ENCODE measurements at regions not wholly inside any gene's neighbourhood (a gene's known extent, or its start where the extent isn't known, plus 50 kb on each side); places are given as distances from the start of the nearest gene placed in this dataset.

DNA sequence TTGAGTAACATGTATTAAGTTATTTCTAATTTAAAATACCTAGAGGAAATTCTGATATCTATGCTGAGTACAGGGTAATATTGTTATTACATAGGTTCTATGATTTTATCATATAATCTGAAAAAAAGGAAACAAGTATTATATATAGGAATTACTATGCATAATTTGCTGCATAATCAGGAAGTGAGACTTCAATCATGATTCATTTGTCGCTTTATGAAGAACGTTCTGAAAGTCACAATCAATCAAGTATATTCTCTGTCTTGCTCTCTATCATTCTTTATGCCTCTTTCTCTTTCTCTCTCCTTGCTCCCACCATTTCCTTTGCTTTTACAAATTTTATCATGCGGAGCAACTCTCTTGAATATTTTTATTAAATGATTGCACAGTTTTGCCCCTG, 1130.3 kb downstream of the PLA2G4A start:
- Histone ChIP-seq H3K36me3 (ENCODE audit: insufficient read depth) (no peaks in the 10 kb centered on the region), H3K4me1 (ENCODE audit: insufficient read depth) (no peaks in the 10 kb centered on the region), H3K9me2 (ENCODE audit: insufficient read depth) (no peaks in the 10 kb centered on the region; the same call in 1 of the 2 replicates), H3F3A (replicated peaks; ENCODE audit: low read depth) (no peaks in the 10 kb centered on the region), H3K4me3 (no peak overlapping the region), H3K4me2 (no peak overlapping the region), H3K27me3 (ENCODE audit: insufficient read depth) (no peaks in the 10 kb centered on the region), H4K20me1 (replicated peaks; ENCODE audit: insufficient read depth) (no peaks in the 10 kb centered on the region), H3K79me2 (replicated peaks; ENCODE audit: insufficient read depth) (no peaks in the 10 kb centered on the region), H2AFZ (no peak overlapping the region), H3K27ac (ENCODE audit: low read depth) (no peak overlapping the region)
- TF ChIP-seq, protein P1, sequence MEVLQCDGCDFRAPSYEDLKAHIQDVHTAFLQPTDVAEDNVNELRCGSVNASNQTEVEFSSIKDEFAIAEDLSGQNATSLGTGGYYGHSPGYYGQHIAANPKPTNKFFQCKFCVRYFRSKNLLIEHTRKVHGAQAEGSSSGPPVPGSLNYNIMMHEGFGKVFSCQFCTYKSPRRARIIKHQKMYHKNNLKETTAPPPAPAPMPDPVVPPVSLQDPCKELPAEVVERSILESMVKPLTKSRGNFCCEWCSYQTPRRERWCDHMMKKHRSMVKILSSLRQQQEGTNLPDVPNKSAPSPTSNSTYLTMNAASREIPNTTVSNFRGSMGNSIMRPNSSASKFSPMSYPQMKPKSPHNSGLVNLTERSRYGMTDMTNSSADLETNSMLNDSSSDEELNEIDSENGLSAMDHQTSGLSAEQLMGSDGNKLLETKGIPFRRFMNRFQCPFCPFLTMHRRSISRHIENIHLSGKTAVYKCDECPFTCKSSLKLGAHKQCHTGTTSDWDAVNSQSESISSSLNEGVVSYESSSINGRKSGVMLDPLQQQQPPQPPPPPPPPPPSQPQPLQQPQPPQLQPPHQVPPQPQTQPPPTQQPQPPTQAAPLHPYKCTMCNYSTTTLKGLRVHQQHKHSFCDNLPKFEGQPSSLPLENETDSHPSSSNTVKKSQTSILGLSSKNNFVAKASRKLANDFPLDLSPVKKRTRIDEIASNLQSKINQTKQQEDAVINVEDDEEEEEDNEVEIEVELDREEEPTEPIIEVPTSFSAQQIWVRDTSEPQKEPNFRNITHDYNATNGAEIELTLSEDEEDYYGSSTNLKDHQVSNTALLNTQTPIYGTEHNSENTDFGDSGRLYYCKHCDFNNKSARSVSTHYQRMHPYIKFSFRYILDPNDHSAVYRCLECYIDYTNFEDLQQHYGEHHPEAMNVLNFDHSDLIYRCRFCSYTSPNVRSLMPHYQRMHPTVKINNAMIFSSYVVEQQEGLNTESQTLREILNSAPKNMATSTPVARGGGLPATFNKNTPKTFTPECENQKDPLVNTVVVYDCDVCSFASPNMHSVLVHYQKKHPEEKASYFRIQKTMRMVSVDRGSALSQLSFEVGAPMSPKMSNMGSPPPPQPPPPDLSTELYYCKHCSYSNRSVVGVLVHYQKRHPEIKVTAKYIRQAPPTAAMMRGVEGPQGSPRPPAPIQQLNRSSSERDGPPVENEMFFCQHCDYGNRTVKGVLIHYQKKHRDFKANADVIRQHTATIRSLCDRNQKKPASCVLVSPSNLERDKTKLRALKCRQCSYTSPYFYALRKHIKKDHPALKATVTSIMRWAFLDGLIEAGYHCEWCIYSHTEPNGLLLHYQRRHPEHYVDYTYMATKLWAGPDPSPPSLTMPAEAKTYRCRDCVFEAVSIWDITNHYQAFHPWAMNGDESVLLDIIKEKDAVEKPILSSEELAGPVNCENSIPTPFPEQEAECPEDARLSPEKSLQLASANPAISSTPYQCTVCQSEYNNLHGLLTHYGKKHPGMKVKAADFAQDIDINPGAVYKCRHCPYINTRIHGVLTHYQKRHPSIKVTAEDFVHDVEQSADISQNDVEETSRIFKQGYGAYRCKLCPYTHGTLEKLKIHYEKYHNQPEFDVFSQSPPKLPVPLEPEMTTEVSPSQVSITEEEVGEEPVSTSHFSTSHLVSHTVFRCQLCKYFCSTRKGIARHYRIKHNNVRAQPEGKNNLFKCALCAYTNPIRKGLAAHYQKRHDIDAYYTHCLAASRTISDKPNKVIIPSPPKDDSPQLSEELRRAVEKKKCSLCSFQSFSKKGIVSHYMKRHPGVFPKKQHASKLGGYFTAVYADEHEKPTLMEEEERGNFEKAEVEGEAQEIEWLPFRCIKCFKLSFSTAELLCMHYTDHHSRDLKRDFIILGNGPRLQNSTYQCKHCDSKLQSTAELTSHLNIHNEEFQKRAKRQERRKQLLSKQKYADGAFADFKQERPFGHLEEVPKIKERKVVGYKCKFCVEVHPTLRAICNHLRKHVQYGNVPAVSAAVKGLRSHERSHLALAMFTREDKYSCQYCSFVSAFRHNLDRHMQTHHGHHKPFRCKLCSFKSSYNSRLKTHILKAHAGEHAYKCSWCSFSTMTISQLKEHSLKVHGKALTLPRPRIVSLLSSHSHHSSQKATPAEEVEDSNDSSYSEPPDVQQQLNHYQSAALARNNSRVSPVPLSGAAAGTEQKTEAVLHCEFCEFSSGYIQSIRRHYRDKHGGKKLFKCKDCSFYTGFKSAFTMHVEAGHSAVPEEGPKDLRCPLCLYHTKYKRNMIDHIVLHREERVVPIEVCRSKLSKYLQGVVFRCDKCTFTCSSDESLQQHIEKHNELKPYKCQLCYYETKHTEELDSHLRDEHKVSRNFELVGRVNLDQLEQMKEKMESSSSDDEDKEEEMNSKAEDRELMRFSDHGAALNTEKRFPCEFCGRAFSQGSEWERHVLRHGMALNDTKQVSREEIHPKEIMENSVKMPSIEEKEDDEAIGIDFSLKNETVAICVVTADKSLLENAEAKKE (CRISPR knock-in tag; IDR thresholded peaks at IDR 0.05): no peak
- TF ChIP-seq POLR2AphosphoS5 (IDR thresholded peaks at IDR 0.05; ENCODE audit: low read depth): no peak
- TF ChIP-seq, protein P2, sequence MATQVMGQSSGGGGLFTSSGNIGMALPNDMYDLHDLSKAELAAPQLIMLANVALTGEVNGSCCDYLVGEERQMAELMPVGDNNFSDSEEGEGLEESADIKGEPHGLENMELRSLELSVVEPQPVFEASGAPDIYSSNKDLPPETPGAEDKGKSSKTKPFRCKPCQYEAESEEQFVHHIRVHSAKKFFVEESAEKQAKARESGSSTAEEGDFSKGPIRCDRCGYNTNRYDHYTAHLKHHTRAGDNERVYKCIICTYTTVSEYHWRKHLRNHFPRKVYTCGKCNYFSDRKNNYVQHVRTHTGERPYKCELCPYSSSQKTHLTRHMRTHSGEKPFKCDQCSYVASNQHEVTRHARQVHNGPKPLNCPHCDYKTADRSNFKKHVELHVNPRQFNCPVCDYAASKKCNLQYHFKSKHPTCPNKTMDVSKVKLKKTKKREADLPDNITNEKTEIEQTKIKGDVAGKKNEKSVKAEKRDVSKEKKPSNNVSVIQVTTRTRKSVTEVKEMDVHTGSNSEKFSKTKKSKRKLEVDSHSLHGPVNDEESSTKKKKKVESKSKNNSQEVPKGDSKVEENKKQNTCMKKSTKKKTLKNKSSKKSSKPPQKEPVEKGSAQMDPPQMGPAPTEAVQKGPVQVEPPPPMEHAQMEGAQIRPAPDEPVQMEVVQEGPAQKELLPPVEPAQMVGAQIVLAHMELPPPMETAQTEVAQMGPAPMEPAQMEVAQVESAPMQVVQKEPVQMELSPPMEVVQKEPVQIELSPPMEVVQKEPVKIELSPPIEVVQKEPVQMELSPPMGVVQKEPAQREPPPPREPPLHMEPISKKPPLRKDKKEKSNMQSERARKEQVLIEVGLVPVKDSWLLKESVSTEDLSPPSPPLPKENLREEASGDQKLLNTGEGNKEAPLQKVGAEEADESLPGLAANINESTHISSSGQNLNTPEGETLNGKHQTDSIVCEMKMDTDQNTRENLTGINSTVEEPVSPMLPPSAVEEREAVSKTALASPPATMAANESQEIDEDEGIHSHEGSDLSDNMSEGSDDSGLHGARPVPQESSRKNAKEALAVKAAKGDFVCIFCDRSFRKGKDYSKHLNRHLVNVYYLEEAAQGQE (IDR thresholded peaks at IDR 0.05; ENCODE audit: unreplicated experiment): no peak
- no peak for TF ChIP-seq EZH2 (IDR thresholded peaks at IDR 0.05; ENCODE audit: low read depth, unreplicated experiment)
- no peak for TF ChIP-seq STAT1 (IDR thresholded peaks at IDR 0.05; ENCODE audit: unreplicated experiment)
- TF ChIP-seq JUNB (IDR thresholded peaks at IDR 0.05; ENCODE audit: unreplicated experiment): no peak
- TF ChIP-seq, protein P3, sequence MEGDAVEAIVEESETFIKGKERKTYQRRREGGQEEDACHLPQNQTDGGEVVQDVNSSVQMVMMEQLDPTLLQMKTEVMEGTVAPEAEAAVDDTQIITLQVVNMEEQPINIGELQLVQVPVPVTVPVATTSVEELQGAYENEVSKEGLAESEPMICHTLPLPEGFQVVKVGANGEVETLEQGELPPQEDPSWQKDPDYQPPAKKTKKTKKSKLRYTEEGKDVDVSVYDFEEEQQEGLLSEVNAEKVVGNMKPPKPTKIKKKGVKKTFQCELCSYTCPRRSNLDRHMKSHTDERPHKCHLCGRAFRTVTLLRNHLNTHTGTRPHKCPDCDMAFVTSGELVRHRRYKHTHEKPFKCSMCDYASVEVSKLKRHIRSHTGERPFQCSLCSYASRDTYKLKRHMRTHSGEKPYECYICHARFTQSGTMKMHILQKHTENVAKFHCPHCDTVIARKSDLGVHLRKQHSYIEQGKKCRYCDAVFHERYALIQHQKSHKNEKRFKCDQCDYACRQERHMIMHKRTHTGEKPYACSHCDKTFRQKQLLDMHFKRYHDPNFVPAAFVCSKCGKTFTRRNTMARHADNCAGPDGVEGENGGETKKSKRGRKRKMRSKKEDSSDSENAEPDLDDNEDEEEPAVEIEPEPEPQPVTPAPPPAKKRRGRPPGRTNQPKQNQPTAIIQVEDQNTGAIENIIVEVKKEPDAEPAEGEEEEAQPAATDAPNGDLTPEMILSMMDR (conservative IDR thresholded peaks at IDR 0.05; ENCODE audit: low read depth in 2 of 2): no peak
- no peak for TF ChIP-seq ZNF331 (CRISPR knock-in tag; IDR thresholded peaks at IDR 0.05; ENCODE audit: low read depth)
- Mint-ChIP-seq H3K4me1 (peaks cover 4% of the 10 kb centered on the region; the same call in 2 of the 3 replicates), H3K27me3 (ENCODE audit: insufficient read depth, low read depth, poor library complexity) (no peaks in the 10 kb centered on the region), H3K27ac (no peak overlapping the region), H3K4me3 (no peak overlapping the region), H3K36me3 (ENCODE audit: low read depth) (no peaks in the 10 kb centered on the region), H3K9me3 (no peaks in the 10 kb centered on the region; the same call in 2 of the 3 replicates)
- ATAC-seq (no peak), DNase-seq (ENCODE audit: low spot score) (no peak)

Data from GM23338 (cell line).